IMR-90 (cell line): ENCODE measurements at regions not wholly inside any gene's neighbourhood (a gene's known extent, or its start where the extent isn't known, plus 50 kb on each side); places are given as distances from the start of the nearest gene placed in this dataset.

Experiments used
- ATAC-seq: fragments of 200-7000 bp; cut with Tn5 transposase; 2 replicates; pipeline ENCODE4 v1.9.1; 2020; ENCODE audit warnings: low read depth, mild to moderate bottlenecking, moderate library complexity
- BruUV-seq: library from RNA; stranded (reverse); fragments of 400-500 nt; replicated peaks from 2 replicates; lab custom pipeline; 2021; lab: Mats Ljungman, UMichigan
- CTCF ChIA-PET: fragments of 300-600 bp; formaldehyde crosslinking; extraction: SDS; loops from one replicate; lab custom pipeline; 2021; ENCODE audit warnings: antibody characterized with exemption; lab: Yijun Ruan, JAX
- POLR2A ChIA-PET: fragments of 300-600 bp; sonication (Branson Sonifier 250); formaldehyde crosslinking; loops from one replicate; lab custom pipeline; 2022; ENCODE audit warnings: antibody characterized with exemption; ENCODE audit not compliant: unreplicated experiment; lab: Charles Lee
- DNase-seq: peaks from one replicate; pipeline ENCODE4 v3.0.0; 2013
- H2AFZ ChIP-seq: replicated peaks from 2 replicates; pipeline ENCODE3; 2013; ENCODE audit warnings: low read length, mild to moderate bottlenecking; ENCODE audit not compliant: poor library complexity
- H2AK5ac ChIP-seq: 2 replicates; pipeline ENCODE4 v1.6.1; 2013; ENCODE audit warnings: low read depth, low read length, inconsistent platforms
- H2AK9ac ChIP-seq: replicated peaks from 2 replicates; pipeline ENCODE3; 2013; ENCODE audit warnings: mild to moderate bottlenecking, low read depth, low read length, moderate library complexity; ENCODE audit not compliant: poor library complexity
- H2BK120ac ChIP-seq: 2 replicates; pipeline ENCODE4 v1.6.1; 2013; ENCODE audit warnings: low read depth, low read length, inconsistent platforms
- H2BK15ac ChIP-seq: 3 replicates; pipeline ENCODE4 v1.6.1; 2013; ENCODE audit warnings: low read depth, low read length, inconsistent platforms
- H2BK20ac ChIP-seq: 2 replicates; pipeline ENCODE4 v1.6.1; 2013; ENCODE audit warnings: low read depth, mild to moderate bottlenecking, inconsistent platforms, low read length, moderate library complexity
- H2BK5ac ChIP-seq: 2 replicates; pipeline ENCODE4 v1.6.1; 2013; ENCODE audit warnings: mild to moderate bottlenecking, low read depth, low read length, inconsistent platforms; ENCODE audit not compliant: poor library complexity, severe bottlenecking
- H3K14ac ChIP-seq: replicated peaks from 2 replicates; pipeline ENCODE4 v1.6.1; 2013; ENCODE audit warnings: low read depth, low read length, inconsistent platforms
- H3K18ac ChIP-seq: 2 replicates; pipeline ENCODE4 v1.6.1; 2013; ENCODE audit warnings: low read depth, low read length, control low read depth
- H3K23ac ChIP-seq: 2 replicates; pipeline ENCODE4 v1.6.1; 2013; ENCODE audit warnings: low read depth, low read length, inconsistent platforms
- H3K27ac ChIP-seq: 2 replicates; pipeline ENCODE4 v1.5.1; 2013; ENCODE audit warnings: mild to moderate bottlenecking, control low read depth, low read length; ENCODE audit not compliant: insufficient read depth
- H3K27me3 ChIP-seq: 2 replicates; pipeline ENCODE4 v1.6.1; 2013; ENCODE audit warnings: low read length; ENCODE audit not compliant: control insufficient read depth, insufficient read depth
- H3K36me3 ChIP-seq: 2 replicates; pipeline ENCODE4 v1.6.1; 2013; ENCODE audit warnings: low read length, mixed read lengths; ENCODE audit not compliant: control insufficient read depth, insufficient read depth
- H3K4ac ChIP-seq: 2 replicates; pipeline ENCODE4 v1.6.1; 2013; ENCODE audit warnings: low read depth, low read length, inconsistent platforms
- H3K4me1 ChIP-seq: 2 replicates; pipeline ENCODE4 v1.6.1; 2013; ENCODE audit warnings: low read length, mixed read lengths; ENCODE audit not compliant: control insufficient read depth, insufficient read depth
- H3K4me2 ChIP-seq: 2 replicates; pipeline ENCODE4 v1.6.1; 2013; ENCODE audit warnings: low read depth, mild to moderate bottlenecking, control low read depth, low read length, moderate library complexity
- H3K4me3 ChIP-seq: 2 replicates; pipeline ENCODE4 v1.5.1; 2013; ENCODE audit warnings: low read depth, mild to moderate bottlenecking, control low read depth, low read length, moderate library complexity; ENCODE audit not compliant: insufficient read depth
- H3K56ac ChIP-seq: 2 replicates; pipeline ENCODE4 v1.6.1; 2013; ENCODE audit warnings: low read length, inconsistent platforms; ENCODE audit not compliant: insufficient read depth; ENCODE audit errors: extremely low read depth
- H3K79me1 ChIP-seq, 2 experiments: 2 replicates each; pipeline ENCODE4 v1.6.1; 2013; ENCODE audit warnings: low read length in 2 of 2, inconsistent platforms in 1 of 2, low read depth in 1 of 2
- H3K9ac ChIP-seq: 2 replicates; pipeline ENCODE4 v1.6.1; 2013; ENCODE audit warnings: low read depth, low read length, control low read depth
- H3K9me1 ChIP-seq: 2 replicates; pipeline ENCODE4 v1.6.1; 2013; ENCODE audit warnings: low read length, inconsistent platforms; ENCODE audit not compliant: insufficient read depth
- H3K9me3 ChIP-seq: 2 replicates; pipeline ENCODE4 v1.6.1; 2013; ENCODE audit warnings: low read length; ENCODE audit not compliant: control insufficient read depth, insufficient read depth
- H4K20me1 ChIP-seq: 2 replicates; pipeline ENCODE4 v1.6.1; 2013; ENCODE audit warnings: low read length, inconsistent platforms; ENCODE audit not compliant: insufficient read depth
- H4K5ac ChIP-seq: 2 replicates; pipeline ENCODE4 v1.6.1; 2013; ENCODE audit warnings: mild to moderate bottlenecking, low read depth, low read length, control low read depth
- H4K8ac ChIP-seq, 2 experiments: 2 replicates each; pipeline ENCODE4 v1.6.1; 2013; ENCODE audit warnings: low read depth in 2 of 2, low read length in 2 of 2, control low read depth in 1 of 2, inconsistent platforms in 1 of 2
- H4K91ac ChIP-seq: 2 replicates; pipeline ENCODE4 v1.6.1; 2013; ENCODE audit warnings: low read depth, low read length, inconsistent platforms; ENCODE audit not compliant: insufficient read depth
- BHLHE40 ChIP-seq: fragments of 150-350 bp; IDR thresholded peaks from 2 replicates; pipeline ENCODE4 v1.6.1; 2016; ENCODE audit warnings: mild to moderate bottlenecking, low read depth, low read length
- CEBPB ChIP-seq: IDR thresholded peaks from 2 replicates; pipeline ENCODE4 v1.6.1; 2012; ENCODE audit warnings: low read depth, low read length, improper control_type of control experiment
- CHD1 ChIP-seq: IDR thresholded peaks from 2 replicates; pipeline ENCODE4 v1.6.1; 2012; ENCODE audit warnings: low read depth, low read length, improper control_type of control experiment
- FOS ChIP-seq: fragments of 150-350 bp; IDR thresholded peaks from 2 replicates; pipeline ENCODE4 v1.6.1; 2016; ENCODE audit warnings: low read depth, low read length
- NFE2L2 ChIP-seq: fragments of 150-350 bp; IDR thresholded peaks from 2 replicates; pipeline ENCODE4 v1.6.1; 2016; ENCODE audit warnings: low read depth, mild to moderate bottlenecking, low read length
- POLR2A ChIP-seq: IDR thresholded peaks from 2 replicates; pipeline ENCODE4 v1.6.1; 2012; ENCODE audit warnings: mild to moderate bottlenecking, low read depth, low read length
- RAD21 ChIP-seq: IDR thresholded peaks from 2 replicates; pipeline ENCODE4 v1.6.1; 2012; ENCODE audit warnings: low read length, improper control_type of control experiment
- RCOR1 ChIP-seq: IDR thresholded peaks from 2 replicates; pipeline ENCODE4 v1.6.1; 2012; ENCODE audit warnings: mild to moderate bottlenecking, low read length, improper control_type of control experiment; ENCODE audit not compliant: insufficient replicate concordance
- SMC3 ChIP-seq: fragments of 150-350 bp; IDR thresholded peaks from 2 replicates; pipeline ENCODE4 v1.6.1; 2016; ENCODE audit warnings: low read depth, mild to moderate bottlenecking, antibody characterized with exemption, low read length, moderate library complexity
- WGBS, 2 experiments: methylation state at CpG; one replicate each; pipeline versions ENCODE4 v1.1.5 to v1.1.7; 2013; ENCODE audit warnings: missing lambda C conversion rate in 2 of 2; ENCODE audit not compliant: insufficient read length in 1 of 2; ENCODE audit errors: extremely low coverage in 2 of 2; 5-methylcytosine and 5-hydroxymethylcytosine counted together
- dilution Hi-C: fragments of 300-500 bp; cut with HindIII; formaldehyde crosslinking; loops from one replicate; pipeline ENCODE4 v1.14.3; 2018; ENCODE audit warnings: low sequenced_read_pairs; ENCODE audit not compliant: unreplicated experiment
- in situ Hi-C: fragments of 300-500 bp; cut with MboI; formaldehyde crosslinking; loops from 3 replicates; pipeline ENCODE4 v1.14.3; 2019; ENCODE audit warnings: low sequenced_read_pairs, inconsistent platforms, mixed read lengths
- intact Hi-C: fragments of 100-400 bp; cut with micrococcal nuclease; formaldehyde crosslinking; loops from 2 replicates; pipeline ENCODE4 v1.10.0; 2022

DNA sequence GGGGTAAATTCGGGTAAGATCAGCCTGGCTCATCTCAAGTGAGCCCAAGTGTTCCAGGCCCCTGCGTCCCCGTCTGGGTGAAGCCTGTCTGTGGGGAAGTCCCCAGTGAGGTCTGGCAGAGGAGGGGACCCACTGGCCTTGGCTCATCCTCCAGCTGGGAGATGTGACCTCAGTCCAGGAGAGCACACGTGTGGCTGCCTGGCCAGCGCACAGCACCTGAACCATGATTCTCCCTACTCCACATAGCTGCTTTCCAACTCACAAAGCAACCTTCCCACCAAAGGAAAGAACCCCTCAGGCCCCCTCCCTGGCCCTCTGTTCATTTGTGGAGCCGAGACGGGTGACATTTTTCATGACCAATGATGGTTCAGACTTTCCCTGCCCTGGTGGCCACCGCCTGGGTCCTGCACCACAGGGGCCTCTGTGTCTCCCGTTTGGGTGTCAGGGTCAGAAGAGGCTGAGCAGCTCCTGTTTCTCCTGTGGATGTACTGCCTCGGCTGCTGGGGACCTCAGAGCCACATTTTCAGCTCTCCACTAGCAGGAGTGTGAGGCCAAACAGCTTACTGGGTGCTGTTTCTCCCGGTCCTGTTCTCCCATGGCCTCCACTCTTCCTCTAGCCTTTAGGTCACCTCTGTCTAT, 111.4 kb downstream of the CPZ start:
- Histone ChIP-seq H2AK5ac (no peak overlapping the region), H3K14ac (no peak overlapping the region), H3K27ac (no peak overlapping the region), H3K9ac (no peak overlapping the region), H2BK120ac (no peak overlapping the region), H3K9me1 (no peaks in the 10 kb centered on the region), H4K91ac (no peak overlapping the region), H2AFZ (no peak overlapping the region), H3K4me3 (no peak overlapping the region), H3K4me1 (no peaks in the 10 kb centered on the region), H2BK20ac (no peak overlapping the region), H2AK9ac (no peak overlapping the region), H2BK5ac (no peak overlapping the region), H3K4ac (no peak overlapping the region), H3K79me1 (no peaks in the 10 kb centered on the region), H3K56ac (no peak overlapping the region), H2BK15ac (no peak overlapping the region), H4K8ac (no peak overlapping the region), H3K27me3 (peaks cover 8% of the 10 kb centered on the region), H4K5ac (no peak overlapping the region), H3K18ac (no peak overlapping the region), H4K20me1 (no peaks in the 10 kb centered on the region), H3K9me3 (peaks cover 2% of the 10 kb centered on the region; the same call in 1 of the 2 replicates), H3K36me3 (no peaks in the 10 kb centered on the region), H3K4me2 (no peak overlapping the region), H3K23ac (no peak overlapping the region)
- no peak for TF ChIP-seq NFE2L2
- TF ChIP-seq BHLHE40, result no peak
- no peak for TF ChIP-seq RAD21
- no peak for TF ChIP-seq CEBPB
- TF ChIP-seq RCOR1, result no peak
- TF ChIP-seq CHD1, result no peak
- TF ChIP-seq SMC3, result no peak
- no peak for TF ChIP-seq POLR2A
- no peak for TF ChIP-seq FOS
- 31% methylated on average over 6 of the region's 11 CpGs; no CpG with 5 or more reads in 1 of the 2 experiments for WGBS, 2 experiments
- intact Hi-C loops, result no loop called here
- in situ Hi-C loops, result no loop called here
- no peak for DNase-seq
- POLR2A ChIA-PET, result no interaction called here
- no peak for ATAC-seq
- CTCF ChIA-PET, result no interaction called here
- dilution Hi-C loops, result no loop called here
- BruUV-seq, result no TSS peak
